ENCODE measurements at regions not wholly inside any gene's neighbourhood (a gene's known extent, or its start where the extent isn't known, plus 50 kb on each side); places are given as distances from the start of the nearest gene placed in this dataset.
"Not testable (repeated sequence)": the region's sequence is repeated elsewhere in the genome, so short reads cannot be mapped to it uniquely, and the experiment has no call there.

DNA sequence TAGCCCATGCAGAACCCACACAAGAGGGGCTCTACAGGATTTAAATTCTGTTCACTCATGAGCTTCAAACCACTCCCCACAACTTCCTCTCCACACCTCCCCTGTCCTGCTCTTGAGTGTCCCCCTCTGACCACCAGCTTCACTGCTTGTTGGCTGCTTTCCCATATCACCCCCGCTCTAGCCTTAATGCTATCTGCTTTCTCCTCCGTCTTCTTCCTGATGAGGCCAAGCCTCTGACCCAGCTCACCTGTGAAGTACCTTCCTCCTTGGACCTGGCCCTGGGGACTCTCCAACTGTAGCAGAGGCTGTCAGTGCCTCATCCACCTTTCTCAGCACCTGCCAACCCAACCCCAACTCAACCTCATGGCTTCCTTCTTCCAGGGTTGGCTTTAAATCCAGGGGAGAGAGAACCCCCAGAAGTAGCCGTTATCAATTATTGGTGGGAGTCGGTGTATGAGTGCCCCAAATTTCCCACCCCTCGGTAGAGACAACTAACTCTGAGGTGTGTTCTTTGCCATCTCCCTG is 174.8 kb downstream of the MINAR1 start:
- DNase-seq (ENCODE audit: low read depth in 3 of 3), result no peak

DNA sequence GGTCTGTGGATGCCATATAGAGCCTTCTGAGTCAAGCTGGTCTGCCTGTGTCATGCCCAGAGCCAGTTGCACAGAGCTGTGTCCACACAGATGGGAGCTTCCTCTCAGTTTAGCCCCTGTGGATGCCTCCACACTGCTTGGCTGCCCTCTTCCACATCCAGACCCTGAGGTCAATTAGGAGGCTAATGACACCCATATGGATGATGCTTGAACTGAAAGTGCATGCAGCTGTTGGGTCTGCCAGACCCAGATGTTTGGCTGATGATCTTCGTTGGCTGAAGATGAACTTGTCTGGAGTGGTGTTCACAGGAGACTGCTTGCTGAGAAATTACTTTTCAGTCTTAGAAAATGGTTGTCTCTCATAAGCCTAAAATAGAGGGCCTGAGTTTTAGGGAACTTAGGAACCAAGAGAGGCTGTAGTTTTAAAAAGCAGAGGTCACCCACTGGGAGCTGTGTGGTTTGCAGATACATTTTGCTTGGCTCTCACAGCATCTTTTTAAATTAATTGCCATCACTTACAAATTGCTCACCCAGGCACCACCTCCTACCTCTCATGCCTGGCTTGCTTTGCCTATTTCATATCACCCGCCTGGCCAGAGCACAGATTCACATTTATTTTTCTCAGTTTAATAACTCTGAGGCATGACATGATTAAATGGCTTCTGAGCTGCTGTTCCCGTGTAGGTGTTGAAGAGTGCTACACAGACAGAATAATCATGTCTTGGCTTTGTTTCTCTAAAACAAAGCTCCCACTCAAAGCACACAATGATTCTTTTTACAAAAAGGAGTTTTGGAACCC is 176.1 kb downstream of the MINAR1 start:
- DNase-seq (ENCODE audit: low read depth in 3 of 3), result no peak

DNA sequence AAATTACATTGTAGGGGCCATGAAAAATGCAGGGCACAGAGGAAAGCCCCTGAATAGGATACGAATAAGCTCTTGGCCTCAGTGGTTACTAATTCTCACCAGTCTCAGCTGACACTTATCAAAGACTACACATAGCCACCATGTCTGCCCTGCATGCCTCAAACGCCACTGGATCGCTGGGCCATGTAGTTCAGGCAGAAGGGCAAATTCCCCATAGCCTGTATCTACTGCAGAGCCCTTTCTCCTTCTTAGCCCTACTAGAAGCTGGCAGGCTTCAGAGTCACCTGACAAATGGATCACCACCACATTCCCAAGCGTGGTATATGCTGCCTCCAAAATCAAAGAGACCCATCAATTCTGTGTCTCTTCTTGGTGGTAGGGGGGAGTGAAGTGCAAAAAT is 177.4 kb downstream of the MINAR1 start:
- no peak for DNase-seq (ENCODE audit: low read depth in 3 of 3)

DNA sequence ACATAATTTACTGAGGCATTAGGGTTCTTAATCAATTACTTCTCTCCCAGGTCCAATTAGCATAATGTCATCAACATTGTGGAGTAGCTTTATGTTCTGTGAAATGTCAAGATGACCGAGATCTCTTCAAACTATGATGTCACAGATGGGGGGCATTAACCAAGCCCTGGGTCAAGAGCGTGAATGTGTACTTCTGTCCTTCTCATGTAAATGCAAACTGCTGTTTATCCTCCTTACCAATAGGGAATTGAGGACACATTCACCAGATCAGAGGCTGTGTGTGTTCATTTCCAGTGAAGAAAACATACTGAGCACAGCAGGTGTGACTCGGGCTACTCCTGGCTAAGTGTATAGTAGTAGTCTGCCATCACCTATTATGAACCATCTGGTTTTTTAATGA is 177.9 kb downstream of the MINAR1 start:
- DNase-seq (ENCODE audit: low read depth in 3 of 3), result no peak

DNA sequence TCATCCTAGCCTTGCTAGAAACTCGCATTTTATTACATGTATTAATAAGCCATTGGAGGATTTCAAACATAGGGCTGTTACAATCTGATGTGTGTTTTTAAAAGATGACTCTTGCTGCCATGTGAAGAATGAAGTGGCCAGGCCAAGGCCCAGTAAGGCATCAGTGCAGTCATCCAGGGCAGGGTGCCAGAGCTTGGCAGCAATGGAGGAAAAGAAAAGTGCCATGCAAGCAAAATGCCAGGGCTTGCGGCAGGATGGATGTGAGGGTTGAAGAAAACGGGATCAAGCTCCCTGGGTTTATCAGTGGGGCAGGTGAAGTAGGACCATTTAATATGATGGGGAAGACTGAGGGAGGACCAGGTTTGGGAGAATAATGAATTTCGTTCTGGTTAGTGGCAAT is 183.6 kb downstream of the MINAR1 start:
- DNase-seq (ENCODE audit: low read depth in 3 of 3), result no peak

DNA sequence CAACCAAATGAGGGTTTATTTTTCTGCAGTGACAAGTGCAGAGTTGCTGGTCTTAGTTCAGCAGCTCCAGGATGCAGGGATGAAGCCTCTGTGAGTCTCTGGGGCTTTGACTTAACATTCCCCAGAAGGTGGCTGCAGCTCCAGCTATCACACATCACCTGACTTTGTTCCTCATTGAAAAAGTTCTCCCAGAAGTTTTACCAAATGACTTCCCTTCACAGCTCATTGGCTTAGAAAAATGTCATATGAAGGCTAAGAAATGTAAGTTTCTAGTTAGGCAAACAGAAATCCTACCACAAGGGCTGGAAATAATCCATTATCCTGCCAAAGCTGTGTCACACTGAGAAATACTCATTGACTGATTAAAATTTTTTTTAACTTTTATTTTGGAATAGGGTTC is 184.9 kb downstream of the MINAR1 start:
- no peak for DNase-seq (ENCODE audit: low read depth in 3 of 3)

DNA sequence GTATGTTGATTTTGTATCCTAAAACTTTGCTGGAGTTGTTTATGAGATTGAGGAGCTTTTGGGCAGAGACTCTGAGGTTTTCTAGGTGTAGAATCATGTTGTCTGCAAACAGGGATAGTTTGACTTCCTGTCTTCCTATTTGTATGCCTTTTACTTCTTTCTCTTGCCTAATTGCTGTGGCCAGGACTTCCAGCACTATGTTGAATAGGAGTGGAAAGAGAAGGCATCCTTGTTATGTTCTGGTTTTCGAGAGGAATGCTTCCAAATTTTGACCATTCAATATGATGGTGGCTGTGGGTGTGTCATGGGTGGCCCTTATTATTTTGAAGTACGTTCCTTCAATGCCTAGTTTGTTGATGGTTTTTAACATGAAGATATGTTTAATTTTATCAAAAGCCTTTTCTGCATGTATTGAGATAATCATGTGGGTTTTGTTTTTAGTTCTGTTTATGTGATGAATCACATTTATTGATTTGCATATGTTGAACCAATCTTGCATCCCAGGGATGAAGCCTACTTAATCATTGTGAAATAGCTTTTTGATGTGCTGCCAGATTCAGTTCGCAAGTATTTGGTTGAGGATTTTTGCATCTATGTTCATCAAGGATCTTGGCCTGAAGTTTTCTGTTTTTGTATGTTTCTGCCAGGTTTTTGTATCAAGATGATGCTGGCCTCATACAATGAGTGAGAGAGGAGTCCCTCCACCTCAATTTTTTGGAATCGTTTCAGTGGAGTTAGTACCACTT is 188.1 kb downstream of the MINAR1 start:
- DNase-seq (ENCODE audit: low read depth in 3 of 3), result no peak

DNA sequence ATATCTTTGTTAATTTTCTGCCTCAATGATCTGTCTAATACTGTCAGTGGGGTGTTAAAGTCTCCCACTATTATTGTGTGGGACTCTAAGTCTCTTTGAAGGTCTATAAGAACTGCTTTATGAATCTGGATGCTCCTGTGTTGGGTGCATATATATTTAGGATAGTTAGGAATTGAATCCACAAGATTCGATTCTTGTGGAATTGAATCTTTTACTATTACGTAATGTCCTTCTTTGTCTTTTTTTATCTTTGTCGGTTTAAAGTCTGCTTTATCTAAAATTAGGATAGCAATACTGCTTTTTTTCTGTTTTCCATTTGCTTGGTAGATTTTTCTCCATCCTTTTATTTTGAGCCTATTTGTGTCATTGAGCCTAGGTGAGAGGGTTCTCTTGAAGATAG is 189.7 kb downstream of the MINAR1 start:
- not testable (repeated sequence) for DNase-seq (ENCODE audit: low read depth in 3 of 3)

DNA sequence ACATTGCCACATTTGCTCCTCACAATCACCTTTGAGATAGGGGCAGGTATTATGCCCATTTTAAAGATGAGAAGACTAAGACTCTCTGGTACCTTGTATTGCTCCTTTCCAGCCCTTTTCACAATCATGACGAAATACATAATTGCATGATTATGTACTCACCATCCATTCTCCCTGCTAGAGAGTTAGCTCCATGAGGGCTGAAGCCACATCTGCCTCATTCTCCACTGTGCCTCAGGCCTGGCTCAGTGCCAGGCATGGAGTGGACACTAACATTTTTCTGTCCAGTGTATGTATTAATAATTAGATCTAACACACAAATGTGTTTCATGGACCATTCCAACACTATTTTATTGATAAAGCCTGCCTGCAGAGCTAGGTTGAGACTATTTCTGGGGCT is 191.4 kb downstream of the MINAR1 start:
- no peak for DNase-seq (ENCODE audit: low read depth in 3 of 3)

DNA sequence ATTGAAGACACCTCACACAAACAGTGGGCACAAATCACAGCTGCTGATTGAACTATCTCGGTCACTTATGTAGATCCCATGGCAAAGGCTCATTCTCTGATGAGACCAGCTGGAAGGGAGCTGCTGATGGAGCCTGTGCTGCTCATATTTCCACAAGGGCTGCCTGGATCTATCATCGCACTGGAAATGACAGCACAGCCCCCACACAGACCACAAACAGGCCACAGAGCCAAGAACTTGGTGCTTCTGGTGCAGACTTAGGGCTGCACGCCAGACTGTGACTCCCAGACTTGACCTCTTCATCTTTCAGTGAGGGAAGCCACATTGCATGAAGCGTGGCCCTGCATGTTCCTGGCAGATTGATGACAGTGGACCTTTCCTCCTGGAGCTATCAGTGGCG is 197.6 kb downstream of the MINAR1 start:
- DNase-seq (ENCODE audit: low read depth in 3 of 3), result no peak

DNA sequence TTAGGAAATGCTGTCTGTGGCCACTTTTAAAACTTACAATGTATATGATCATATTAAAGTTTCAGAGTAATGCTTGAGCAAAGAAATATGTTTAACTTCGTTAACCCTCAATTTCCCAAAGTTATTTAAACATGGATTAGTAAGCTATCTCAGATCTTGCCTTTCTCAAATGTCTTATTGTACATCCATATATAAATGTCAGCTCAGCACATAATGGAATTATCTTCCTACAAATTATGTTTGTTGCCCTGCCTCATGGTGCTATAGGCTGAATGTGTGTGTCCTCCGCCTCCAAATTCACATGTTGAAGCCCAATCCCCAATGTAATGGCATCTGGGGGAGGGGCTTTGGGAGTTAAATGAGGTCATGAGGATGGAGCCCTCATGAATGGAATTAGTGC is 200.3 kb downstream of the MINAR1 start:
- no peak for DNase-seq (ENCODE audit: low read depth in 3 of 3)

DNA sequence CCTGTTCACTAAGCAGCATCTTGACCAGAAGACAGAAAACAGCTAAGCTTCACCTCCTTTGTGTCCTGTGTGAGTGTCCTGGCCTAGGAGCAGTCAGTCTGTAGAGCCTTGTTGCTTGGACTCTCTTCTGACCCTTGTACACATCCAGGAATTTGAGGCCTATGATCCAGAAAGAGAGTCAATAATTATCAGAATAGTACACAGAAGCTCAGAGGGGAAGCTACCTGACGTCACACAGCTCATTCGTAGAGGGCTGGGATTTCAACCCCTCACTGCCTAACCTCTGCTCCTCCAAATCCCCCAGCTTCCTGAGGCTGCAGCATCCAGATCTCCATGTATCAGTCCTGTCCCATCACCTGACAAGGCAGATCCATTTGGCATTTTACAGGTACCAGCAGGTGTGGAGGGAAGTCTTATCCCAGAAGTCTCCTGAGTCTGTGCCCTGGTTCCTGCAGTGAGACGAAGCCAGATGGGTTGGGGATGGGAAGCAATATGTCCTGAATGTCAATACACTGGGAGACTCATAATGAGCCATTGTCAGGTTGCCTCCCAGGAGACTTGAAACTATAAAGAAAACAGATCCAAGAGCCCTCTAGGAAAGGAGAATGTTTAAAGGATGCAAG is 203.1 kb downstream of the MINAR1 start:
- DNase-seq (ENCODE audit: low read depth in 3 of 3), result no peak

DNA sequence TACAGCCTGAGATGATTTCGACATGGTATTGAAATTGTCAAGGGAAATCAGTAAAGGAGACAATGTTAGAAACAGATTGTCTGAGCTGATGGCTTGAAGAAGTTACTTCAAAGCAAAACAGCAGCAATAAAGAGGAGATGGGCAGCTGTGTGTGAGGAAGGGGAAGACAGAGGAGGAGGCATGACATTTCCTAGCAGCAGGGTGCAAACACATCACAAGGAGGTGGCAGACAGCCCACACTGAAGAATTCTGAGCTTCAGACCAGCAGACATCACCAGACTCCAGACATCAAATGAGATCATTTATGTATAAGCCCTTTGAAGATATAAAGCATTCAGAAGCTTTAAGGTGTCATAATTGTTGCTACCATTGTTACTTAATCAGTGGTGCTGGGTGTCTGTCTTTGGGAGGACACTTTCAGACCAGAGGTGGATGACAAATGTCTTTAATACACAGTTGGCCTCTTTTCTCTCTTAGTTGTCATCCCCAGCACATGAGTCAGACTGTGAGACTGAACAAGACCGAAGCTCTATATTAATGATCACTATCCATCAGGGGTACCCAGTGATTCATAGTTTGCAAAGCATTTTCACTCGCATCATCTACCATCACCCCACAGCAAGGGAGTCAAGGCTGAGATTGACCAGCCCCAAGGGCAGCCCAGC is 203.9 kb downstream of the MINAR1 start:
- DNase-seq (ENCODE audit: low read depth in 3 of 3), result no peak

DNA sequence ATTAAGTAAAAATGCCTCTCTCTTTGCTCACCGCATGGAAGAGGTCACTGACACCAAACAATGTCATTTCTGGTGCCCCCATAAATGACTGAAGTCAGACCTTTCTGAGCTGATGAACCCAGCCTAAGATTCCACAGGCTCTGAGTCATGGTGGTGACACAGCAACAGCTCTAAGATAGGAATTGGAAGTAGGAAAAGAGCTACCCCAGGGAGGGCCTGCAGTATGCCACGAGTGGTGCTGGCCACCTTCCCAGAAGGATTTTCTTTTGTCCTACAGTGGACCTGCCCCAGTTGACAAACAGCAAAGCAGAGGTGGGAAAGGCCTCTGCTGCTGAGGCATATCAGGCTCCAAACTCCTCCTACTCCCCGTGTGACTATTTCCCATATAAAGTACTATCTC is 208.1 kb downstream of the MINAR1 start:
- no peak for DNase-seq (ENCODE audit: low read depth in 3 of 3)

DNA sequence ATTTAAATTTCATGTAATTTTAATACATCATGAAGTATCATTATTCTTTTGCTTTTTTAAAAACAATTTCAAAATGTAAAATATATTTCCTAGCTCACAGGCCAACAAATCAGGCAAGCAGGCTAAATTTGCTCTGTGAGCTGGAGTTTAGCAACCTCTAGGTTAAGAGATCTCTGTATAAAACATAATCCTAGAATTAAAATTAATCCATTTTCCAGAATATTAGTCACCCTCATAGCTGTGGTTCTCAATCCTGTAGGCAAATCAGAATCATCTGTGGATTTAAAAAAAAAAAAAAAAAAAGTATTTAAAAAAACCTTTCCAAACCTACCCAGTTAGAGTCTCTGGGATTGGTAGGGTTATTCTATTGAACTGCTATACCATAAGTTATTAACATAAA is 209.7 kb downstream of the MINAR1 start:
- DNase-seq (ENCODE audit: low read depth in 3 of 3), result no peak

DNA sequence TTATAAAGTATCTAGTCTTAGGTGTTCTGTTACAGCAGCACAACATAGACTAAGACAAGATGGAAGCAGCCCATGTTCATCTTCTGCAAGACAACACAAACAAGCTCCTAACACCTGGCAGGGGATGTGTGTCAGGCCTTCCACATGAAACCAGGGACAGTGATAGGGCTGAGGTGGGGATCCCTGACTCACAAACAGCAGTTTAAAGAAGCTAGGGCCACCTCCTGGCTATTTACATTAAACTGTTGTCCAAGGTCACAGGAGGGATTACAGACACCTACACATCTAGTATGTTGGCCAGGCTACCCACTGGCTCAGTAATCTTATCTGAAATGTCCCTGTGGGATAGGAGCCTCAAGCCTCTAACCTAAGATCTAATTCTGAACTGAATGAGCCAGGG is 211.3 kb downstream of the MINAR1 start:
- no peak for DNase-seq (ENCODE audit: low read depth in 3 of 3)

DNA sequence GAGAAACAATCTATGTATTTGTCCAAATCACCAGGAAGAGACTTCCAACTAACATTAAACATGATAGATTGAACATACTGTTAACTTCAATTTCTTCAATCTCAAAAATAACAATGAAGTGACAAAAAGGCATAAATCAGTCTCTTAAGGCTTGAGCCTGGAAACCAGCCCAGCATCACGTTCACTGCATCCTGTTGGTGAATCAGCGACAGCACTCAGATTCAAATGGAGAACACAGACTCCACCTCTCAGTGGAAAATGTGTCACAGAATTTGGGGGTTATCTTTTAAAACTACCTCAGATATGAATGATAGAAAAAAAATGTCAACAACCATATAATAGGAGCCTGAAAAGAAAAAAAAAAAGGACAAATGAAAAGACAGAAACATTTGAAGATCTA is 212.0 kb downstream of the MINAR1 start:
- DNase-seq (ENCODE audit: low read depth in 3 of 3), result no peak

DNA sequence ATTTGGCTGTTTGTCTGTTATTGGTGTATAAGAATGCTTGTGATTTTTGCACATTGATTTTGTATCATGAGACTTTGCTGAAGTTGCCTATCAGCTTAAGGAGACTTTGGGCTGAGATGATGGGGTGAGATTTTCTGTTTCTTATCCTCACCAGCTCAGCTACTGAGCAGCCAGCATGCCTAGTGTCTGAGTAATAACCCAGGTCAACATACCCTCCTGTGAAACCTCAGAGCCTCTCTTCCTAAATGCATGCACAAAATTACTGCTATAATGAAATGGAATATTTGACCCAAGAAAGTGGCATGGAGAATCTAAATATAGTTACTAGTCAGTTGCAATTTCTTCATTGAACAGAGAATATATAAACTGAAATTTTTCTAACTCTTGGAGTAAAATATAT is 220.8 kb downstream of the MINAR1 start:
- not testable (repeated sequence) for DNase-seq (ENCODE audit: low read depth in 3 of 3)

DNA sequence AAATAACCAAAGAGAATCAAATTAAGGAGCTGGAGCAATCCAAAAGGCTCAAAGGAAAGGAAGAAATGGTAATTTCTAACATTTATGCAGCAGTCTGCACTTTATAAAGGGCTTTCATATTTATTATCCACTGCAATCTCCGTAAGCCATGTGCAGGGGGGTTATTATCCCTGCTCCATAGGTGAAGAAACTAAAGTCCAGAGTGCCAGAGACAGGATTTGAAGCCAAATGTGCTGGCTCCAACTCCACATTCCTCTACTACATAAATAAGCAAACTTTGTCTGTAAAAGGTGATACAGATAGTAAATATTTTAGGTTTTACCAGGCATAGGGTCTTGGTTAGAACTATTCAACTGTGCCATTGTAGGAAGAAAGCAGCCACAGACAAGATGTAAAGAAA is 221.4 kb downstream of the MINAR1 start:
- DNase-seq (ENCODE audit: low read depth in 3 of 3), result no peak

DNA sequence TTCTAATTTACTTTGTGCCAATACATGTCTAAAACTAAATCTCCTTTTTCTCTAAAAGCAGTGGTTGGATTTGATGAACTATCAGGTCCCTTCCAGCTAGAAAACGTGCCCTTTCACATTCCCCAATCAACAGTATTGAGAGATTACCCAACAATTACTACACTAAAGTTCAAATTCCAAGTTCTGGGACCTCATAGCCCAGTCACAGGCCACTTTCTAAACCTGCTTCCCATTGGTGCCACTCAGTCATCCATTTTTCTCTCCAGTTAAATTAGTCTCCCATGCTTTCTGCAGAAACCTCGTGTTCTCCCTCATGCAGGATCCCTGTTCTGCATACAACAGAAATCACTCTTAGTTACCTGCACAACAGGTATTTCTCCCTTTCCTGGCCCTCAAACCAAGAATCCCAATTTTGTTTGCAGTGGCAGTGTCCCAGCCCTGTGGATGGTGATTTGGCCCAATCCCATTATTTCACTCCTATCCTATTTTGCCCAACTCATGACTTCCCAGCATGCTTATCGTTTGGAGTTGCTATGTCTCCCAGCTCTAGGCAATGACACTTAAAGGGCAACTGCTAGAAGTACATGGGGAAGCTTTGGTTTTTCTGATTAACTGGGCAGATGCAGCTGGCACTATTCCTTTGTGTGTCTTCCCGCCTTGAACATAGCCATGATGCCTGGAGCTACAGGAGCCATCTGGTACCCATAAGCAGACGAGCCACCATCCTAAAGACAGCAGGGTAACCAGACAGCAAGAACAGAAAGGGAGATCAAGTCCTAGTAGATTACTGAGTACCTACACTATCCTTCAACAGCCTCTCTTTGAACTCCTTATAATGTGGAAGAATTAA is 224.2 kb downstream of the MINAR1 start:
- no peak for DNase-seq (ENCODE audit: low read depth in 3 of 3)

DNA sequence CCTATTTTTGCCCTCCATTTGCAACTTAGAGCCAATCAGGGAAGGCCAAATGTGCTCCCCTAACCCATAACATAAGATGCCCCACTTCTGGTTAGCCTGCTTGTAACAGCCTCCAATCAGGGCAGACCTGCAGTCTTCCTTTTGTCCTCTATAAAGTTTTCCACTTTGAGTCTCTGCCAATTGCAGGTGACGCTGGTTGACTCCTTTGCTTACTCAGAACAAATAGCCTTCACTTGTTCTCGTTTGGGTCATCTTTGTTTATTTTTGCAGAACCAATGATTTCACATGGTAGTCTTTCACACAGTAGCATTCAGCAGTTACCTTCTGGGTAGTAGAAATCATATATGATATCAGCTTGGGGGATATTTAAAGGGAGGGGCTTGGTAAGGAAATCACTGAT is 225.6 kb downstream of the MINAR1 start:
- DNase-seq (ENCODE audit: low read depth in 3 of 3), result no peak

Data from stimulated activated CD4-positive, alpha-beta T cell treated with anti-CD3 and anti-CD28 coated beads, TNF-alpha, amount 100 ng/mL, for 4 hours (primary cell).